GM20000 (cell line): ENCODE measurements at regions not wholly inside any gene's neighbourhood (a gene's known extent, or its start where the extent isn't known, plus 50 kb on each side); places are given as distances from the start of the nearest gene placed in this dataset.

Source experiments
- DNase-seq: peaks from one replicate; pipeline ENCODE4 v3.0.0; 2012; ENCODE audit warnings: low spot score
- CTCF ChIP-seq: IDR thresholded peaks from 2 replicates; pipeline ENCODE4 v1.5.1; 2012; ENCODE audit warnings: mild to moderate bottlenecking, control low read depth; ENCODE audit errors: extremely low read depth, missing control alignments

GRCh38 chr13:95462801-95463200 lies 89.7 kb upstream of the CLDN10 start:
- DNase-seq, result no peak
- no peak for TF ChIP-seq CTCF

- TF ChIP-seq CTCF, result no peak
- no peak for DNase-seq
Measured at GRCh38 chr13:95463531-95463930, 89.0 kb upstream of the CLDN10 start.

- no peak for DNase-seq
- no peak for TF ChIP-seq CTCF
Measured at GRCh38 chr13:95470574-95471366, 81.8 kb upstream of the CLDN10 start.

GRCh38 chr13:95471960-95472359 lies 80.6 kb upstream of the CLDN10 start:
- TF ChIP-seq CTCF, result no peak

GRCh38 chr13:95474992-95475391 lies 77.5 kb upstream of the CLDN10 start:
- DNase-seq, result no peak
- no peak for TF ChIP-seq CTCF

More at GRCh38 chr13:95471960-95472359, 80.6 kb upstream of the CLDN10 start:
- DNase-seq, result peak; percentile 25

GRCh38 chr13:95477187-95477586 lies 75.3 kb upstream of the CLDN10 start:
- no peak for DNase-seq
- TF ChIP-seq CTCF, result no peak

- no peak for TF ChIP-seq CTCF
- DNase-seq, result no peak
Measured at GRCh38 chr13:95479731-95480130, 72.8 kb upstream of the CLDN10 start.
